ENCODE measurements at regions not wholly inside any gene's neighbourhood (a gene's known extent, or its start where the extent isn't known, plus 50 kb on each side); places are given as distances from the start of the nearest gene placed in this dataset.

- DNase-seq (ENCODE audit: low spot score in 2 of 2, unreplicated experiment in 2 of 2), result no peak
- TF ChIP-seq, protein P1, sequence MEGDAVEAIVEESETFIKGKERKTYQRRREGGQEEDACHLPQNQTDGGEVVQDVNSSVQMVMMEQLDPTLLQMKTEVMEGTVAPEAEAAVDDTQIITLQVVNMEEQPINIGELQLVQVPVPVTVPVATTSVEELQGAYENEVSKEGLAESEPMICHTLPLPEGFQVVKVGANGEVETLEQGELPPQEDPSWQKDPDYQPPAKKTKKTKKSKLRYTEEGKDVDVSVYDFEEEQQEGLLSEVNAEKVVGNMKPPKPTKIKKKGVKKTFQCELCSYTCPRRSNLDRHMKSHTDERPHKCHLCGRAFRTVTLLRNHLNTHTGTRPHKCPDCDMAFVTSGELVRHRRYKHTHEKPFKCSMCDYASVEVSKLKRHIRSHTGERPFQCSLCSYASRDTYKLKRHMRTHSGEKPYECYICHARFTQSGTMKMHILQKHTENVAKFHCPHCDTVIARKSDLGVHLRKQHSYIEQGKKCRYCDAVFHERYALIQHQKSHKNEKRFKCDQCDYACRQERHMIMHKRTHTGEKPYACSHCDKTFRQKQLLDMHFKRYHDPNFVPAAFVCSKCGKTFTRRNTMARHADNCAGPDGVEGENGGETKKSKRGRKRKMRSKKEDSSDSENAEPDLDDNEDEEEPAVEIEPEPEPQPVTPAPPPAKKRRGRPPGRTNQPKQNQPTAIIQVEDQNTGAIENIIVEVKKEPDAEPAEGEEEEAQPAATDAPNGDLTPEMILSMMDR (IDR thresholded peaks at IDR 0.05; ENCODE audit: unreplicated experiment), result no peak
- H3K27me3 Mint-ChIP-seq (ENCODE audit: low read depth), result no peaks in the 10 kb centered on the region
- no peaks in the 10 kb centered on the region for H3K9me3 Mint-ChIP-seq
- H3K27ac Mint-ChIP-seq, result no peak overlapping the region
- H3K36me3 Mint-ChIP-seq, result no peaks in the 10 kb centered on the region
- H3K4me1 Mint-ChIP-seq, result peaks cover 15% of the 10 kb centered on the region
- H3K4me3 Mint-ChIP-seq, result no peak overlapping the region
These were observed 374.8 kb upstream of the AKR1E2 start for GRCh38 chr10:4450981-4451908.

- Mint-ChIP-seq H3K36me3 (no peaks in the 10 kb centered on the region), H3K4me1 (peaks cover 15% of the 10 kb centered on the region), H3K4me3 (no peak overlapping the region), H3K9me3 (peaks cover under 1% of the 10 kb centered on the region), H3K27me3 (ENCODE audit: low read depth) (no peaks in the 10 kb centered on the region), H3K27ac (no peak overlapping the region)
- no peak for DNase-seq (ENCODE audit: low spot score in 2 of 2, unreplicated experiment in 2 of 2)
- TF ChIP-seq, protein P1 (IDR thresholded peaks at IDR 0.05; ENCODE audit: unreplicated experiment), result no peak
These were observed 375.8 kb upstream of the AKR1E2 start for GRCh38 chr10:4450169-4450568.

- Mint-ChIP-seq H3K4me3 (no peak overlapping the region), H3K9me3 (peaks cover 11% of the 10 kb centered on the region), H3K36me3 (peaks cover 3% of the 10 kb centered on the region), H3K27ac (no peak overlapping the region), H3K4me1 (peaks cover 15% of the 10 kb centered on the region), H3K27me3 (ENCODE audit: low read depth) (no peaks in the 10 kb centered on the region)
- TF ChIP-seq, protein P1 (IDR thresholded peaks at IDR 0.05; ENCODE audit: unreplicated experiment), result no peak
- no peak for DNase-seq (ENCODE audit: low spot score in 2 of 2, unreplicated experiment in 2 of 2)
These were observed 378.0 kb upstream of the AKR1E2 start for GRCh38 chr10:4448030-4448429.

DNA sequence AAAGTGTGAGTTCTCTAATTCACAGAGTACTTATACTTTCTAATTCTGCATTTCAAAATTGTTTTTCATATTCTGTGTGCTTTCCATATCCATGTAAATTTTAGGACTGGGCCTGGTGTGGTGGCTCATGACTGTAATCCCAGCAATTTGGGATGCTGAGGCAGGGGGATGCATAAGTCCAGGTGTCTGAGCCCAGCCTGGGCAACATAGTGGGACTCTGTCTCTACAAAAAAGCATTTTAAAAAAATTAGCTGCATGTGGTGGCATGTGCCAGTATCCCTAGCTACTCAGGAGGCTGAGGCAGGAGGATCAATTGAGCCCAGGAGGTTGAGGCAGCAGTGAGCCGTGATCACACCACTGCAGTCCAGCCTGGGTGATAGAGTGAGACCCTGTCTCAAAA, 382.6 kb upstream of the AKR1E2 start:
- peaks cover 3% of the 10 kb centered on the region for H3K36me3 Mint-ChIP-seq
- H3K27me3 Mint-ChIP-seq (ENCODE audit: low read depth), result no peaks in the 10 kb centered on the region
- no peak overlapping the region for H3K4me3 Mint-ChIP-seq
- TF ChIP-seq, protein P1 (IDR thresholded peaks at IDR 0.05; ENCODE audit: unreplicated experiment), result no peak
- H3K4me1 Mint-ChIP-seq, result peaks cover 8% of the 10 kb centered on the region
- no peak overlapping the region for H3K27ac Mint-ChIP-seq
- DNase-seq (ENCODE audit: low spot score in 2 of 2, unreplicated experiment in 2 of 2), result no peak
- H3K9me3 Mint-ChIP-seq, result peaks cover 18% of the 10 kb centered on the region

- H3K4me3 Mint-ChIP-seq, result no peak overlapping the region
- peaks cover 3% of the 10 kb centered on the region for H3K36me3 Mint-ChIP-seq
- no peak for DNase-seq (ENCODE audit: low spot score in 2 of 2, unreplicated experiment in 2 of 2)
- H3K9me3 Mint-ChIP-seq, result peaks cover 18% of the 10 kb centered on the region
- H3K27me3 Mint-ChIP-seq (ENCODE audit: low read depth), result no peaks in the 10 kb centered on the region
- TF ChIP-seq, protein P1 (IDR thresholded peaks at IDR 0.05; ENCODE audit: unreplicated experiment), result no peak
- H3K4me1 Mint-ChIP-seq, result peaks cover 17% of the 10 kb centered on the region
- no peak overlapping the region for H3K27ac Mint-ChIP-seq
These were observed 383.7 kb upstream of the AKR1E2 start for GRCh38 chr10:4442296-4442695.
